Neural cell (in vitro differentiated cells): ENCODE measurements at regions not wholly inside any gene's neighbourhood (a gene's known extent, or its start where the extent isn't known, plus 50 kb on each side); places are given as distances from the start of the nearest gene placed in this dataset.

ENCODE experiments used
- H2AFZ ChIP-seq: fragments of 200-600, 300-800 bp; sonication (generic), shearing (Covaris generic); 2 replicates; pipeline ENCODE4 v1.6.0; 2014; ENCODE audit warnings: low read depth, mild to moderate bottlenecking, antibody characterized with exemption, low read length, moderate library complexity
- H3F3A ChIP-seq: fragments of 200-600 bp; shearing (Covaris generic); 2 replicates; pipeline ENCODE4 v1.6.1; 2016; ENCODE audit warnings: mild to moderate bottlenecking, moderate library complexity, mixed read lengths, antibody characterized with exemption, low read length; ENCODE audit not compliant: insufficient read depth, poor library complexity, severe bottlenecking
- H3K27ac ChIP-seq: fragments of 200-600, 300-800 bp; sonication (generic), shearing (Covaris generic); 2 replicates; pipeline ENCODE4 v1.5.1; 2014; ENCODE audit warnings: mild to moderate bottlenecking, low read length, moderate library complexity
- H3K27me3 ChIP-seq: fragments of 300-800, 200-600 bp; sonication (generic), shearing (Covaris generic); 2 replicates; pipeline ENCODE4 v1.6.0; 2014; ENCODE audit warnings: mild to moderate bottlenecking, low read depth, low read length, moderate library complexity; ENCODE audit not compliant: insufficient read depth
- H3K36me3 ChIP-seq: fragments of 300-800, 200-600 bp; sonication (generic), shearing (Covaris generic); 2 replicates; pipeline ENCODE4 v1.5.1; 2014; ENCODE audit warnings: mild to moderate bottlenecking, antibody characterized with exemption, low read length, moderate library complexity; ENCODE audit not compliant: insufficient read depth
- H3K4me2 ChIP-seq: fragments of 300-800, 200-600 bp; sonication (generic), shearing (Covaris generic); 2 replicates; pipeline ENCODE4 v1.6.0; 2014; ENCODE audit warnings: mild to moderate bottlenecking, low read length
- H3K4me3 ChIP-seq: fragments of 300-800, 200-600 bp; sonication (generic), shearing (Covaris generic); 2 replicates; pipeline ENCODE4 v1.5.1; 2014; ENCODE audit warnings: mild to moderate bottlenecking, low read length, moderate library complexity
- H3K79me2 ChIP-seq: fragments of 200-600 bp; shearing (Covaris generic); replicated peaks from 2 replicates; pipeline ENCODE4 v1.6.0; 2014; ENCODE audit warnings: mild to moderate bottlenecking, low read length, moderate library complexity; ENCODE audit not compliant: insufficient read depth
- H3K9ac ChIP-seq: fragments of 300-800, 200-600 bp; sonication (generic), shearing (Covaris generic); 2 replicates; pipeline ENCODE4 v1.6.1; 2016; ENCODE audit warnings: mild to moderate bottlenecking, low read length, mixed read lengths
- H3K9me2 ChIP-seq: fragments of 200-600 bp; shearing (Covaris generic); 2 replicates; pipeline ENCODE4 v1.6.1; 2016; ENCODE audit warnings: mild to moderate bottlenecking, low read length, mixed read lengths; ENCODE audit not compliant: insufficient read depth
- H3K9me3 ChIP-seq: fragments of 200-600, 300-800 bp; sonication (generic), shearing (Covaris generic); 2 replicates; pipeline ENCODE4 v1.6.1; 2016; ENCODE audit warnings: mild to moderate bottlenecking, mixed run types, low read length, moderate library complexity, mixed read lengths
- H4K20me1 ChIP-seq: fragments of 200-600 bp; shearing (Covaris generic); 2 replicates; pipeline ENCODE4 v1.6.1; 2016; ENCODE audit warnings: mild to moderate bottlenecking, mixed run types; ENCODE audit not compliant: insufficient read depth
- EP300 ChIP-seq: fragments of 450-650 bp; conservative IDR thresholded peaks from 2 replicates; pipeline ENCODE4 v1.6.1; 2014; ENCODE audit warnings: antibody characterized with exemption, mild to moderate bottlenecking, moderate library complexity; ENCODE audit not compliant: poor library complexity, severe bottlenecking
- EZH2 ChIP-seq: fragments of 200-600, 300-800 bp; shearing (Covaris generic), sonication (generic); IDR thresholded peaks from 2 replicates; pipeline ENCODE4 v1.6.1; 2014; ENCODE audit warnings: antibody characterized with exemption, low read length, borderline replicate concordance, mild to moderate bottlenecking; ENCODE audit not compliant: insufficient read depth, poor library complexity, severe bottlenecking
- MXI1 ChIP-seq: fragments of 450-650 bp; conservative IDR thresholded peaks from 2 replicates; pipeline ENCODE4 v1.6.1; 2014; ENCODE audit warnings: antibody characterized with exemption, mild to moderate bottlenecking; ENCODE audit not compliant: poor library complexity, severe bottlenecking
- POLR2AphosphoS5 ChIP-seq: IDR thresholded peaks from 2 replicates; pipeline ENCODE4 v1.6.1; 2012
- RAD21 ChIP-seq: fragments of 450-650 bp; conservative IDR thresholded peaks from 2 replicates; pipeline ENCODE4 v1.6.1; 2014; ENCODE audit warnings: antibody characterized with exemption, mild to moderate bottlenecking, moderate library complexity
- SMC3 ChIP-seq: fragments of 450-650 bp; conservative IDR thresholded peaks from 2 replicates; pipeline ENCODE4 v1.6.1; 2014; ENCODE audit warnings: antibody characterized with exemption, mild to moderate bottlenecking, moderate library complexity; ENCODE audit not compliant: poor library complexity
- TAF1 ChIP-seq: IDR thresholded peaks from 2 replicates; pipeline ENCODE4 v1.6.1; 2012; ENCODE audit warnings: low read depth
- TF ChIP-seq, protein P1 (sequence below): fragments of 450-650 bp; IDR thresholded peaks from 2 replicates; pipeline ENCODE4 v1.5.1; 2014; ENCODE audit warnings: antibody characterized with exemption, mild to moderate bottlenecking, moderate library complexity; ENCODE audit not compliant: poor library complexity, severe bottlenecking
- TF ChIP-seq, protein P2 (sequence below): IDR thresholded peaks from 2 replicates; pipeline ENCODE4 v1.6.1; 2012; ENCODE audit warnings: borderline replicate concordance

- Histone ChIP-seq H3K27ac (no peak overlapping the region), H3F3A (no peaks in the 10 kb centered on the region), H3K4me3 (no peak overlapping the region), H3K36me3 (no peaks in the 10 kb centered on the region), H3K9me2 (no peaks in the 10 kb centered on the region), H4K20me1 (no peaks in the 10 kb centered on the region), H2AFZ (no peak overlapping the region), H3K27me3 (no peaks in the 10 kb centered on the region), H3K9ac (no peak overlapping the region), H3K79me2 (no peaks in the 10 kb centered on the region), H3K4me2 (no peak overlapping the region), H3K9me3 (no peaks in the 10 kb centered on the region)
- TF ChIP-seq EZH2: no peak
- no peak for TF ChIP-seq POLR2AphosphoS5
- TF ChIP-seq, protein P1, sequence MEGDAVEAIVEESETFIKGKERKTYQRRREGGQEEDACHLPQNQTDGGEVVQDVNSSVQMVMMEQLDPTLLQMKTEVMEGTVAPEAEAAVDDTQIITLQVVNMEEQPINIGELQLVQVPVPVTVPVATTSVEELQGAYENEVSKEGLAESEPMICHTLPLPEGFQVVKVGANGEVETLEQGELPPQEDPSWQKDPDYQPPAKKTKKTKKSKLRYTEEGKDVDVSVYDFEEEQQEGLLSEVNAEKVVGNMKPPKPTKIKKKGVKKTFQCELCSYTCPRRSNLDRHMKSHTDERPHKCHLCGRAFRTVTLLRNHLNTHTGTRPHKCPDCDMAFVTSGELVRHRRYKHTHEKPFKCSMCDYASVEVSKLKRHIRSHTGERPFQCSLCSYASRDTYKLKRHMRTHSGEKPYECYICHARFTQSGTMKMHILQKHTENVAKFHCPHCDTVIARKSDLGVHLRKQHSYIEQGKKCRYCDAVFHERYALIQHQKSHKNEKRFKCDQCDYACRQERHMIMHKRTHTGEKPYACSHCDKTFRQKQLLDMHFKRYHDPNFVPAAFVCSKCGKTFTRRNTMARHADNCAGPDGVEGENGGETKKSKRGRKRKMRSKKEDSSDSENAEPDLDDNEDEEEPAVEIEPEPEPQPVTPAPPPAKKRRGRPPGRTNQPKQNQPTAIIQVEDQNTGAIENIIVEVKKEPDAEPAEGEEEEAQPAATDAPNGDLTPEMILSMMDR: no peak
- TF ChIP-seq EP300: no peak
- TF ChIP-seq TAF1: no peak
- TF ChIP-seq MXI1: no peak
- TF ChIP-seq RAD21: no peak
- TF ChIP-seq, protein P2, sequence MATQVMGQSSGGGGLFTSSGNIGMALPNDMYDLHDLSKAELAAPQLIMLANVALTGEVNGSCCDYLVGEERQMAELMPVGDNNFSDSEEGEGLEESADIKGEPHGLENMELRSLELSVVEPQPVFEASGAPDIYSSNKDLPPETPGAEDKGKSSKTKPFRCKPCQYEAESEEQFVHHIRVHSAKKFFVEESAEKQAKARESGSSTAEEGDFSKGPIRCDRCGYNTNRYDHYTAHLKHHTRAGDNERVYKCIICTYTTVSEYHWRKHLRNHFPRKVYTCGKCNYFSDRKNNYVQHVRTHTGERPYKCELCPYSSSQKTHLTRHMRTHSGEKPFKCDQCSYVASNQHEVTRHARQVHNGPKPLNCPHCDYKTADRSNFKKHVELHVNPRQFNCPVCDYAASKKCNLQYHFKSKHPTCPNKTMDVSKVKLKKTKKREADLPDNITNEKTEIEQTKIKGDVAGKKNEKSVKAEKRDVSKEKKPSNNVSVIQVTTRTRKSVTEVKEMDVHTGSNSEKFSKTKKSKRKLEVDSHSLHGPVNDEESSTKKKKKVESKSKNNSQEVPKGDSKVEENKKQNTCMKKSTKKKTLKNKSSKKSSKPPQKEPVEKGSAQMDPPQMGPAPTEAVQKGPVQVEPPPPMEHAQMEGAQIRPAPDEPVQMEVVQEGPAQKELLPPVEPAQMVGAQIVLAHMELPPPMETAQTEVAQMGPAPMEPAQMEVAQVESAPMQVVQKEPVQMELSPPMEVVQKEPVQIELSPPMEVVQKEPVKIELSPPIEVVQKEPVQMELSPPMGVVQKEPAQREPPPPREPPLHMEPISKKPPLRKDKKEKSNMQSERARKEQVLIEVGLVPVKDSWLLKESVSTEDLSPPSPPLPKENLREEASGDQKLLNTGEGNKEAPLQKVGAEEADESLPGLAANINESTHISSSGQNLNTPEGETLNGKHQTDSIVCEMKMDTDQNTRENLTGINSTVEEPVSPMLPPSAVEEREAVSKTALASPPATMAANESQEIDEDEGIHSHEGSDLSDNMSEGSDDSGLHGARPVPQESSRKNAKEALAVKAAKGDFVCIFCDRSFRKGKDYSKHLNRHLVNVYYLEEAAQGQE: no peak
- TF ChIP-seq SMC3: no peak
These were observed 521.6 kb downstream of the SNAPC1 start for GRCh38 chr14:62283837-62284236.

DNA sequence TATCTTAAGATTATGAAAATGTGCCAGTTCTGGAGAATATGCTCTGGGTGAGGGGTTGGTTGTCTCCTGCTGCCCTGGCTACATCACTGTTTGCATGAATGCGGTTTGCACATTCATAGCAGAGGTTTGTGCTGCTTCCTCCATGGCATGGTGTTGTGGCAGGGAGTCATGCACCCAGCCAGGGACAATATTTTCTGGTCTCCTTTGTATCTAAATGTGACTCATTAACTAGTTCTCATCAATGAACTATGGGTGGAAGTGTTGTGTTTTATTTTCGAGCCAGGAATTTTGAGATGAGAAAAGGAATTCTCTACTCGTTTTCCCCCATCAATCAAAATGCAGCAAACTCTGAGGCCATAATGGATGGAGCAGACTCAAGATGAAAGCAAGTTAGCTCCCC, 527.3 kb downstream of the SNAPC1 start:
- Histone ChIP-seq H3K4me3 (no peak overlapping the region), H3F3A (no peaks in the 10 kb centered on the region), H3K79me2 (no peaks in the 10 kb centered on the region), H3K36me3 (no peaks in the 10 kb centered on the region), H3K4me2 (no peak overlapping the region), H3K9ac (no peak overlapping the region), H3K9me2 (no peaks in the 10 kb centered on the region), H2AFZ (no peak overlapping the region), H3K9me3 (no peaks in the 10 kb centered on the region), H4K20me1 (no peaks in the 10 kb centered on the region), H3K27me3 (no peaks in the 10 kb centered on the region), H3K27ac (no peak overlapping the region)
- TF ChIP-seq TAF1: no peak
- no peak for TF ChIP-seq MXI1
- TF ChIP-seq SMC3: no peak
- TF ChIP-seq EP300: no peak
- no peak for TF ChIP-seq EZH2
- TF ChIP-seq, protein P2: no peak
- no peak for TF ChIP-seq POLR2AphosphoS5
- TF ChIP-seq, protein P1: no peak
- no peak for TF ChIP-seq RAD21
